Ammon's horn (tissue), 1 donor: ENCODE measurements at regions not wholly inside any gene's neighbourhood (a gene's known extent, or its start where the extent isn't known, plus 50 kb on each side); places are given as distances from the start of the nearest gene placed in this dataset.

Source experiments
- DNase-seq: peaks from one replicate; pipeline ENCODE4 v3.0.0-alpha.2; 2016; ENCODE audit warnings: low spot score

DNA sequence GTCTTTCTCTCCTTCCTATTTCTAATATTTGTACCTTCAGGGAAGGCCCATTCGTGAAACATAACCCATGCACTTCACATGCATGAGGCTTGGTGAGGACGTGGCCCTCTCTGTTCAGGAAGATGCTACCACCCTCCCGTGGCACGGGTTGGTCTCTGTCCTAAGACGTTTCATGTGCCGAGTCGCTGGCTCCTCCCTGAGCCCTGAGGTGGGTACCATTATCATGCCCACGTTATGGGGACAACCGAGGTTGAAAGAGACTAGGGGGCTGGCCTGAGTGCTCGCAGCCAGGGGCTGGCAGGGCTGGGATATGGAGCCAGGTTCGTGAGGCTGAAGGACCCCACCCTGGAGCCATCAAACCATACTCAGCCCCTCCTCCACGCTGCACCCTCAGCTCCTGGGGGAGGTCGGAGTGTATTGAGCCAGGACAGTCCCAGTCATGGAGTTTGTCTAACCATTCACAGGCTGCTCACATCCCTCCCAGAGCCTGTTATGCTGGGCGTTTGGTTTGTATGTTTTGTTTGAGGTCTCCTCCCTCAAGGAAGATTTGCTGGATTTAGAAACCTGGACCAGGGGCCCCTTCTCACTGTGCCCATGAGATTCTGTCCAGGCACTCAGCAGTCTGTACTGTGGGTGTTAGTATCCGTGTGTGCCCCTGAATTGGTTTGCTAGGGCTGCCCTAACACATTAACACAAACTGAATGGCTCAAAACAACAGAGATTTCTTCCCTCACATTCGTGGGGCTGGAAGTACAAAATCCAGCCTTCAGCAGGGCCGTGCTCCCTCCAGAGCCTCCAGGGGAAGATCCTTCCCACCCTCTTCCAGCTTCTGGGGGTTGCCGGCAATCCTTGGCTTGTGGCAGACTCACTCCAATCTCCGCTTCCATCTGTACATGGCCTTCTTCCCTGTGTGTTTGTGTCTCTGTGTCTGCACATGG lies 88.3 kb downstream of the ANKRD60 start:
- no peak for DNase-seq

- no peak for DNase-seq
Measured at GRCh38 chr20:58138395-58138794, 90.1 kb downstream of the ANKRD60 start.

GRCh38 chr20:58137651-58138265 lies 90.7 kb downstream of the ANKRD60 start:
- DNase-seq = no peak

GRCh38 chr20:58137236-58137635 lies 91.2 kb downstream of the ANKRD60 start:
- DNase-seq = no peak

- no peak for DNase-seq
Measured at GRCh38 chr20:58136149-58136484, 92.3 kb downstream of the ANKRD60 start.

- DNase-seq = no peak
Measured at GRCh38 chr20:58135441-58136148, 92.9 kb downstream of the ANKRD60 start.

GRCh38 chr20:58133020-58133808 lies 95.2 kb downstream of the ANKRD60 start:
- no peak for DNase-seq

GRCh38 chr20:58131551-58132142 lies 96.8 kb downstream of the ANKRD60 start:
- no peak for DNase-seq

- peak; percentile 62 for DNase-seq
Measured at GRCh38 chr20:58131151-58131550, 97.3 kb downstream of the ANKRD60 start.

DNA sequence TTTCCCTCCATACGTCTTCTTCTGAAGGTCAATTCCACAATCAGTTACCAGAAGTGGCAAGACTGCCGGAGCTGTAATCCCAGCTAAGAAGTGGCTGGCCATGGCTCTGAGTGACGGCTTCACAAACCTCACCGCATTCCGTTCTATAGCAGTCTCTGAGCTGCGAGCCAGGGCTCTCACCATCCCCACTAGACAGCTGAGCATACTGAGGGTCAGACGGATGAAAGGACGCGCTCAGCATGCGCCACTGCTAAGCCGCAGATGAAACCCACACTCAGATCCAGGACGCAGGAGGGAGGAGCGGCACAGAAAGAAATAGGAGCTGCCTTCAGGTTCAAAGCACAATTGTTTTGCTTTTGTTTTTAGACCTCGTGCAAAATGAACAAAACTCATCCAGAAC lies 97.9 kb downstream of the ANKRD60 start:
- no peak for DNase-seq

GRCh38 chr20:58130156-58130555 lies 98.3 kb downstream of the ANKRD60 start:
- DNase-seq = no peak

DNA sequence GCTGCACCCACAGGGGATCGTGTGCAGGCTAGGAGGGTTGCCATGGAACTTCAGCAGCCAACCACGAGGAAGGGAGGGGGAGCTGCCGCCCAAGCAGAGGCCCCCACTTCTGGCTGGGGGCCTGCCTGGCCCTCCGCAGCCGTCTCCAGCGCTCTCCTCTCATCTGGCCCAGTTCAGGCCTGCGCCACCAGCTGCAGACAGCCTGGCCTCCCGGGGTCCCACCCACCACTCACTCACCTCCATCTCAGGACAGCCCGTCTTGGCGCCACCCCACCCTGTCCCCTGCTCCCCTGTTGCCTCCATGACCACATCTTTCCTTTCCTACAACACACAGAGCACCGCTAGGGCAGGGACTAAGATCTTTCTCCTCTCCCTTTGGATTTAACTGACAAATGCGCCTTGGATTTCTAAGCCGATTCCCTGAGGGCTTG lies 98.7 kb downstream of the ANKRD60 start:
- DNase-seq = no peak

DNA sequence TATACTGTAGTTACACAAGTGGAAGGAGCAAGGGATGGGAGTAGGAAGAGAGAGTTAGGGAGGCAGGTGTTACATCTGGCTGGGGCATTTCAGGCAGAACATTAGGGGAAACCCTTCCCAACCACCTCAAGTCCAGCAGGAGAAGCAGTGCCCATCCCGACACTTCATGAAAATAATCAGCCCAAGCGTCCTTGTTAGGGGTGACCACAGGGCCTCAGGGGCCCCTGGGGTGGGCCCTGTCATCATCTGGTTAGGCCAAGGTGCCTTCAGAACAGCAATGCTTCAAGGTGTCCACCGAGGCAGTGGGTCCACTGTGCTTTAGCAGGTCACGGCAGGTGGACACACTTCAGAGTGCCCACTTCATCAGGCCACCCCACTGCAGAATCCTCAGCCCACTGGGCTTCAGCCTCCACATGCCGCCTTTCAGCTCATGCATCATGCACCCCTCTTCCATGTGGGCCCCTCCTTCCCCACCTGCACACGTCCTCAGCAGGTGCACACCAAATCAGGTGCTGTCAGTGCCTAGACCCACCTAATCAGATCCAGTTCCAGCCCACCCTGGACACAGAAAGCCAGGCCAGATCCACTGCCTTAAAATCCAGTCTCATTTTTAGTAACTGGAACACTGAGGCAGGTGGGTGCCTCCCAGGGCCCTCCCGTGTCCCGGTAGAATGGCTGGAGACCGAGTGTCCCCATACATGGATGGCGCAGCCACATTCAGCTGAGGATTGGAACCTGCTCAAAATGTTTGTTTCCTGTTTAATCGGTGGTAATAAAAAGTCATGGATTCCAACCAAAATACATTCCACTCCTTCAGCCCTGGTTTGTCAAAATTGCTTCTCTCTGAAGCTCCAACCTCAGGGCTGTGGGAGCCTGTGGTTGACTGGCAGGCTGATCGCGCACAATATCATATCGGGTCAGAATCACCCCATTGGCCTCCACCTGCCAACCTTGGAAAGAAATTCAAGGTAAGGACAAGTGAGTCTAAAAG lies 99.5 kb downstream of the ANKRD60 start:
- DNase-seq = no peak

DNA sequence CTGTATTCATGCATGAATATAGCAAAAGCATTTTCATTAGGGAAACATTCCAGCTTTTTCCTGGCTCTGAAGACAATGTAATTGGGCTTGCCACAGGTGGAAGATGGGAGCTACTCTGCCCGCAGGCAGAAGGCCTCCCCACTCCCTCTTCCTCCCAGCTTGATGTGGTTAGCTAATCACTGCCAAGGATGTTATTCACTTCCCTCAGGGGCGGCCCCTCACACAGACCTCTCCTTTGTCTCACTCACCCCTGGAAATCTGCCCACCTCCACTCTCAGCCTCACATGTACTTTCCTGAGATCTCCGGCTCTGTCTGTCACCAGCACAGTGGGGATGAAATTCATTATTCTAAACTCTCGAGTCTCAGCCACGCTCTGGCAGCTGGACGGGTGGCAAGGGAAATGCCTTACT lies 100.7 kb downstream of the ANKRD60 start:
- DNase-seq = no peak

DNA sequence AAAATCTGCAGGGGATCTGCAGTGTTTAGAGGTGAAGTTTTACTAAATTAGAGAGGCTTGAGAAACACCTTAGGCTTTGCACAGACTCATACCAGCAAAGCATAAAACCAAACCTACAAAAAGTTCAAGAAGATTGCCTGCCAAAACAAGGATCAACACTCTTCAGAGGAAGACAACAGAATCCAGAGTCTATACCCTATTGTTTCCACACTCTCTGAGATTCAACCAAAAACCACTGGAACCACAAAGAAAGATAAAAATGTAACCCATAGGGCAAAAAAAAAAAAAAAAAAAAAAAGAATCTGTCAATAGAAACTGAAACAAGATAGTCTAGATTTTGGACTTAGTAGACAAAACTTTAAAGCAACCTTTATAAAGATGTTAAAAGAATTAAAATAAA lies 102.7 kb downstream of the ANKRD60 start:
- no peak for DNase-seq

DNA sequence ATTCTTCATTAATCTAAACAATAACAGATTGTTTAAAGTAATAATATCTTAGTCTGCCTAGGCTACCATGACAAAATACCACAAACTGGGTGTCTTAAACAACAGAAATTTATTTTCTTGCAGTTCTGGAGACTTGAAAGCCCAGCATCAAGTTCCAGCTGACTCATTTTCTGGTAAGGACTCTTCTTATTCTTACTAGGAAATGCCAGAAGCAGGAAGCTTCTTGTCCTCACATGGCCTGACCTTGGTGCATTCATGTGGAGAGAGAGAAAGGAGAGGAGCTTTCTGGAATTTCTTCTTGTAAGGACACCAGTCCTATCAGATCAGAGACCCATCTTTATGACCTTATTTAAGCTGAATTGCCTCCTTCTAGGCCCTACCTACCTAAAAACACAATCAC lies 110.5 kb downstream of the ANKRD60 start:
- no peak for DNase-seq

GRCh38 chr20:58116505-58116904 lies 111.9 kb downstream of the ANKRD60 start:
- no peak for DNase-seq

DNA sequence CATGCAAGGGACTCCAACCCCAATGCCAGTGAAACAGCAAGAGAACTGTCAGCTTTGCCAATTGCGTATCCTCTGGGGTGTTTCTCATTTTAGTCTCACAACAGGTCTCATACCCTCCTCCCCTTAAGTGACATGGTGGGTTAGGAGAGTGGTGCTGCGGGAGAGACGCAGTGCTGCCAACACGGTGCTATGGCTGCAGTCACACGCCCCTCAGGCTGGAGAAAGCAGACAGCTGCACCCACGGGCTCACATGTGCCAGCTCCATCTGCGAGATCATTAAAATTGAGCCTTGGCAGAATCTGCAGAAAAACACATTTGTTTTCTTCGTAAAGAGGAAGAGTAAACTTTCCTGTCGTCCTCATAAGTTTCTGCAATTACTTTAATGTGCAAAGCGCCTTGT lies 114.7 kb downstream of the ANKRD60 start:
- peak; percentile 24 for DNase-seq

DNA sequence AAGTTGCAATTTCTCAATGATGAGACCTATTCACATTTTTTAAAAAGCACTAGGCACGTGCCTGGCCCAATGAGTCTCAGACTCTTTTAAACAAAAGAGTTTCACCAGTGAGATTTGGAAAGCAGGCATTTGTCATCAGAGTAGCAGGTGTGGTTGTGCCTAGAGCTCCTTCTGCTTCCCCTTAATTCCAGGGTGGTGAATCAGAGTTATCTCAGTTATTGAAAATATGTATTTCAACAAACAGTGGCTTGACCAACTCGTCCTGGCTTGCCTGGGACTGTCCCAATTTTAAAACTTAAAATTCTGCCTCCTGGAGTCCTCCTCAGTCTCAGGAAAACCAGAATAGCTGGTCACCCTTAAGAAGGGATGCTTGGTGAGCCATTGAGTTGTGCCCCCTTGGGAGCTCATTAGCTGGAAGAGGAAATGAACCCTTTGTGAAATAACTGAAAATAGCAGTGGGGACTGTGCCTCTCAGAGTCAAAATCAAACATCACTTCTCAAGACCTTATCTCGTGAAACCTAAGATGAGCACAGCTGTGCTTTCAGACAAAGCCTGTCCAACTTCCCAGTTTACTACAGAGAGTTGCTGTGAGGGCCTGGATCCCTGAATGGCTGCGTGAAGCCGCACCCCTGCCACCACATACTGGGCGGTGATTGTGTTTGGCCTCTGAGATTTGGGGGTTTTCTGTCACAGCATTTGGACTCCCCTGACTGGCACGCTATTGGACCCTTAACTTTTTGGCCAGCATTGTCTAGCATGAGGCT lies 116.3 kb downstream of the ANKRD60 start:
- DNase-seq = no peak
